Panc1 (cell line): ENCODE measurements at regions not wholly inside any gene's neighbourhood (a gene's known extent, or its start where the extent isn't known, plus 50 kb on each side); places are given as distances from the start of the nearest gene placed in this dataset.

Experiments used
- CTCF ChIP-seq: fragments of 450-650 bp; IDR thresholded peaks from 2 replicates; pipeline ENCODE4 v1.5.1; 2017; ENCODE audit warnings: mild to moderate bottlenecking
- POLR2AphosphoS5 ChIP-seq: IDR thresholded peaks from 2 replicates; pipeline ENCODE4 v1.6.1; 2012; ENCODE audit warnings: mild to moderate bottlenecking, low read depth, low read length, moderate library complexity
- REST ChIP-seq, 2 experiments: IDR thresholded peaks; 2 replicates each; pipeline ENCODE4 v1.6.1; 2011 to 2012; ENCODE audit warnings: low read depth in 2 of 2, control low read depth in 1 of 2, low read length in 1 of 2, mild to moderate bottlenecking in 1 of 2, moderate library complexity in 1 of 2; ENCODE audit not compliant: insufficient read depth in 1 of 2
- SIN3A ChIP-seq: IDR thresholded peaks from 2 replicates; pipeline ENCODE4 v1.6.1; 2012; ENCODE audit warnings: low read depth, mild to moderate bottlenecking, low read length, moderate library complexity, borderline replicate concordance; ENCODE audit not compliant: insufficient read depth

GRCh38 chr5:74127381-74128320 is 501.7 kb downstream of the ARHGEF28 start:
- TF ChIP-seq CTCF: peak; percentile 23; the same call in 1 of the 2 replicates
- no peak for TF ChIP-seq SIN3A
- no peak for TF ChIP-seq POLR2AphosphoS5
- no peak for TF ChIP-seq REST (IDR thresholded peaks at IDR 0.05; ENCODE audit: insufficient read depth in 1 of 2, low read depth in 2 of 2, low read length in 1 of 2)
